ENCODE measurements at regions not wholly inside any gene's neighbourhood (a gene's known extent, or its start where the extent isn't known, plus 50 kb on each side); places are given as distances from the start of the nearest gene placed in this dataset.

DNA sequence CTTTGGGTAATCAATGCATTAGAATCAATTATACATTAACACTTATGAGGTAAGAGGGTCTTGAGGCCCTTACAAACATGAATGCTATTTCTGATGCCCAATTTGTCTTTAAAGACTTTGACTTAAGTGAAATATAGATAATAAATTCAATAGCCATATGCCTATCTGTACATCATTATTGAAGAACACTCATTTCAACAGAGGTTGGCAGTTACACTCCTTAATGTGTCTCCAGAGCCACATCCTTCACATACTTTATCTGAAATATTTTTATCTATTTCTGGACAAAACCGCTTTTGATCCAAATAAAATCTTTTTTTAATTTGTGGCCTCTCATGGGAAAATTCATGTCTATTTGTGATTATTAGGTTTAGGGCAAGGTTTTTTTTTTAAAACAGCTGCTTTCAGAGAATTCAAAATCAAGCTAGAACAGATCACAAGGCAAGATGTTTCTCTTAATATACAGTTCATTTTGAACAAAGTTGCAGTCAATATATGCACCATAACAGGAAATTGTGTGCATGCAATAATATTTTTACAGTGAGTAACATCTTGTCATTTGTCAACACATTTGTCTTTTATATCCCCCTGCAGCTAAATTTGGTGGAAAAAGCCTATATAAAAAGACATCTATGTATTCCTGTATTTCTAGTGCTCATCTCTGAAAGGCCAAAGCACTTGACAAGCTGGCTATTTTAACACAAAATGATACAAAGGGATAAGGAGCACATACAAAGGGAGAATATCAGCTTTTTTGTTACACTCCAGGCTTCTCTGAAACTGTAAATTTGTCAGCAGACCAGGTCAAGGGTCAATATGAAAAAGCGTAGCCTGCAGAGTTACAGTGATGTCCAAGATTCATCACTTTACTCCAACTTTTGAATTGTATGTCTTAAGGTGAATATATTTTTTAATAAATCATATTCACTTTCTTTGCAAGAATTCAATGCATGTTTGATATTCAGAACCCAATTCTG is 146.2 kb upstream of the DPH6 start:
- Histone ChIP-seq H3K4me1 (peaks cover 0 to 6% of the 10 kb centered on the region in 2 donors), H3K9me3 (no peaks in the 10 kb centered on the region), H3K36me3 (no peaks in the 10 kb centered on the region), H3K27me3 (no peaks in the 10 kb centered on the region), H3K27ac (no peak overlapping the region), H3K4me3 (no peak overlapping the region)
- ATAC-seq (no peak), DNase-seq (no peak)
- intact Hi-C loops (cut with DNase I) = no loop called here
- TF ChIP-seq CTCF (IDR thresholded peaks at IDR 0.05) = no peak

- Histone ChIP-seq H3K4me1 (peaks cover 7 to 11% of the 10 kb centered on the region in 2 donors), H3K9me3 (no peaks in the 10 kb centered on the region), H3K27me3 (no peaks in the 10 kb centered on the region), H3K36me3 (no peaks in the 10 kb centered on the region), H3K4me3 (no peak overlapping the region), H3K27ac (no peak overlapping the region)
- no peak for TF ChIP-seq CTCF (IDR thresholded peaks at IDR 0.05)
- no peak for ATAC-seq
- DNase-seq = no peak
- intact Hi-C loops (cut with DNase I) = no loop called here
Measured at GRCh38 chr15:35693286-35693685, 147.3 kb upstream of the DPH6 start.

- no peak for DNase-seq
- Histone ChIP-seq H3K9me3 (no peaks in the 10 kb centered on the region), H3K4me1 (peaks cover 7 to 13% of the 10 kb centered on the region in 2 donors)
Measured at GRCh38 chr15:35693886-35694285, 147.9 kb upstream of the DPH6 start.

DNA sequence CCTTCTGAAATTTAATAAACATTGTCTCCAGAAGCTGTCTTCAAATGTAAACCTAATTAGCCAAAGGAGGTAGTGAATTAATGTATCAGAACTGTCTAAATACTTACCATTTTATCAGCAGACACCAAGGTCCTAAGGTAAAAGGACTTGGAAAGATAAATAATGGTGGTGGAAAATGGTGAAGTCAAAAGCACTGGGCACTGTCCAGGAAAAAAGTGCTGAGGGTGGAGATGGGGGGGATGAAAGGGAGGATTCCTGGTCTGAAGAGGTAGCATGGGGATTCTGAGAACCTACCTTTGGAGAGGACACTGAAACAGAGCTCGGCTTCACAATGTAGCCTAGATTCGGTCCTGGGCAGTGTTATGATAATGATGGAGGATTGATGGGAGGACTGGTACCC is 149.0 kb upstream of the DPH6 start:
- TF ChIP-seq CTCF (IDR thresholded peaks at IDR 0.05) = no peak
- intact Hi-C loops (cut with DNase I) = no loop called here
- Histone ChIP-seq H3K27ac (no peak overlapping the region), H3K36me3 (no peaks in the 10 kb centered on the region), H3K4me1 (peaks cover 7 to 12% of the 10 kb centered on the region in 2 donors), H3K9me3 (no peaks in the 10 kb centered on the region), H3K4me3 (no peak overlapping the region), H3K27me3 (no peaks in the 10 kb centered on the region)
- no peak for ATAC-seq
- DNase-seq = no peak

More at GRCh38 chr15:35693886-35694285, 147.9 kb upstream of the DPH6 start:
- no peak for ATAC-seq
- no peak overlapping the region for H3K4me3 ChIP-seq
- no peaks in the 10 kb centered on the region for H3K36me3 ChIP-seq
- no peak for TF ChIP-seq CTCF (IDR thresholded peaks at IDR 0.05)
- no peaks in the 10 kb centered on the region for H3K27me3 ChIP-seq
- no peak overlapping the region for H3K27ac ChIP-seq
- intact Hi-C loops (cut with DNase I) = no loop called here

DNA sequence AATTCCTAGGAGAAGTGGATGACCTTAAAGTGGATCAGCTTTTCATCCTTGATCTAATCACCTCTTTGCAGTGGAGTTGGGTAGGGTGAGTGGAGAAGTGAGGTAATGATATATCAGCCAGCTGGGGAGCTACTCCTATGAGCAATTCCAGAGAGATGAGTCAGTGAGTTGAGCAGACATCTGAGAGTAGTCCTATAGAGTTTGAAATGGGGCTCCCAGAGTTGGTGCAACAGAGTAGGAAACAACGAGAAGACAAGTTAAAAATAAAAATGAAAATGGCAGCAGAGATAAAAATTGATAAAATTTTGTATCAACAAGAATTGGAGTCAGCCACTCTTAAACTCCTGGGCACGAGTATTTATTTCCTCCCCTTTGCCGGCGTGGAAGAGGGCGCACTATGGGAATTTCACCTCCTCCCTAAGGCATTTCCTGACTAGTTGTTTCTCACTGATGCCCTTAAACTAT is 150.8 kb upstream of the DPH6 start:
- H3K27ac ChIP-seq = peak overlapping the region in 1 of 2 donors; percentile 29
- no peaks in the 10 kb centered on the region for H3K9me3 ChIP-seq
- peaks cover 7% of the 10 kb centered on the region in 2 donors for H3K4me1 ChIP-seq
- no peaks in the 10 kb centered on the region for H3K36me3 ChIP-seq
- ATAC-seq = peak; percentile 63
- H3K27me3 ChIP-seq = no peaks in the 10 kb centered on the region
- no peak overlapping the region for H3K4me3 ChIP-seq
- DNase-seq = no peak
- no peak for TF ChIP-seq CTCF (IDR thresholded peaks at IDR 0.05)
- intact Hi-C loops (cut with DNase I) = no loop called here
